HL-60 (cell line): ENCODE measurements at regions not wholly inside any gene's neighbourhood (a gene's known extent, or its start where the extent isn't known, plus 50 kb on each side); places are given as distances from the start of the nearest gene placed in this dataset.

Experiments
- CTCF ChIP-seq: IDR thresholded peaks from one replicate; pipeline ENCODE4 v1.5.1; 2011; ENCODE audit warnings: low read length, control low read depth, inconsistent platforms; ENCODE audit not compliant: insufficient read depth
- POLR2AphosphoS5 ChIP-seq: IDR thresholded peaks from 2 replicates; pipeline ENCODE4 v1.6.1; 2012; ENCODE audit warnings: low read depth
- REST ChIP-seq: IDR thresholded peaks from 2 replicates; pipeline ENCODE4 v1.6.1; 2012; ENCODE audit warnings: low read depth; ENCODE audit not compliant: insufficient replicate concordance

GRCh38 chr7:17147409-17147808 is 151.0 kb upstream of the AHR start:
- TF ChIP-seq CTCF (no peak), POLR2AphosphoS5 (no peak), REST (no peak)
